GM12878 (cell line): ENCODE measurements at regions not wholly inside any gene's neighbourhood (a gene's known extent, or its start where the extent isn't known, plus 50 kb on each side); places are given as distances from the start of the nearest gene placed in this dataset.
A peak's percentile ranks its signal among the peaks of the same experiment; 100 is the strongest.

Experiments used
- ATAC-seq: fragments of 200-7000 bp; cut with Tn5 transposase; 3 replicates; pipeline ENCODE4 v1.9.1; 2020; ENCODE audit warnings: mild to moderate bottlenecking, moderate library complexity
- BruUV-seq: library from RNA; stranded (reverse); fragments of 400-500 nt; replicated peaks from 2 replicates; lab custom pipeline; 2021; lab: Mats Ljungman, UMichigan
- CTCF ChIA-PET: fragments of 300-600 bp; sonication (Branson Sonifier 250); formaldehyde crosslinking; extraction: SDS; loops from one replicate; lab custom pipeline; 2021; ENCODE audit warnings: inconsistent platforms; lab: Yijun Ruan, JAX
- POLR2A ChIA-PET: fragments of 350-600 bp; formaldehyde crosslinking; extraction: SDS; loops from one replicate; lab custom pipeline; 2021; ENCODE audit warnings: inconsistent platforms; lab: Charles Lee
- RAD21 ChIA-PET: fragments of 300-600 bp; sonication (Branson Sonifier 250); formaldehyde crosslinking; loops from one replicate; lab custom pipeline; 2023; ENCODE audit warnings: antibody characterized with exemption; ENCODE audit not compliant: unreplicated experiment; lab: Charles Lee
- SMC1A ChIA-PET: fragments of 300-600 bp; sonication (Branson Sonifier 250); formaldehyde crosslinking; loops from one replicate; lab custom pipeline; 2023; ENCODE audit not compliant: unreplicated experiment, uncharacterized antibody; lab: Charles Lee
- DNase-seq: peaks from one replicate; pipeline ENCODE4 v3.0.0-alpha.2; 2011; ENCODE audit warnings: low read depth, low spot score
- FAIRE-seq: peaks from 3 replicates; lab custom pipeline; 2011; peaks lifted over from hg19 to GRCh38; lab: Jason Lieb, UNC
- H2AFZ ChIP-seq: 2 replicates; pipeline ENCODE4 v1.6.0; 2011; ENCODE audit warnings: low read depth, low read length, control low read depth; ENCODE audit not compliant: control insufficient read depth
- H3K27ac ChIP-seq: 2 replicates; pipeline ENCODE4 v1.5.1; 2011; ENCODE audit warnings: control low read depth; ENCODE audit not compliant: control insufficient read depth, insufficient read depth
- H3K27me3 ChIP-seq, 2 experiments: replicated peaks in 1 of 2; 2 replicates each; pipeline versions ENCODE4 v1.6.0 to v1.6.1; 2011; ENCODE audit warnings: low read length in 1 of 2; ENCODE audit not compliant: control insufficient read depth in 2 of 2, insufficient read depth in 2 of 2
- H3K36me3 ChIP-seq, 2 experiments: 2 replicates each; pipeline ENCODE4 v1.5.1; 2011; ENCODE audit warnings: low read length in 1 of 2; ENCODE audit not compliant: control insufficient read depth in 2 of 2, insufficient read depth in 2 of 2
- H3K4me1 ChIP-seq: 2 replicates; pipeline ENCODE4 v1.6.1; 2011; ENCODE audit warnings: mild to moderate bottlenecking, low read length, moderate library complexity, mixed read lengths; ENCODE audit not compliant: control insufficient read depth, insufficient read depth
- H3K4me2 ChIP-seq: 2 replicates; pipeline ENCODE4 v1.6.0; 2011; ENCODE audit warnings: control low read depth; ENCODE audit not compliant: control insufficient read depth, insufficient read depth
- H3K4me3 ChIP-seq: fragments of 200-600 bp; sonication (generic); 2 replicates; pipeline ENCODE4 v1.5.1; 2016
- H3K79me2 ChIP-seq: 2 replicates; pipeline ENCODE4 v1.6.0; 2011; ENCODE audit warnings: low read length; ENCODE audit not compliant: control insufficient read depth, insufficient read depth
- H3K9ac ChIP-seq: 2 replicates; pipeline ENCODE4 v1.8.0; 2011; ENCODE audit warnings: low read length, control low read depth, mixed read lengths; ENCODE audit not compliant: control insufficient read depth, insufficient read depth
- H3K9me3 ChIP-seq: replicated peaks from 3 replicates; pipeline ENCODE4 v1.5.1; 2011; ENCODE audit warnings: mild to moderate bottlenecking, low read length; ENCODE audit not compliant: control insufficient read depth, insufficient read depth
- H4K20me1 ChIP-seq: 2 replicates; pipeline ENCODE4 v1.6.0; 2011; ENCODE audit not compliant: control insufficient read depth, insufficient read depth
- ATF3 ChIP-seq: IDR thresholded peaks from 2 replicates; pipeline ENCODE4 v1.6.1; 2011; ENCODE audit warnings: low read depth, mild to moderate bottlenecking, low read length, moderate library complexity, borderline replicate concordance; ENCODE audit errors: extremely low read depth
- BCL11A ChIP-seq: IDR thresholded peaks from 2 replicates; pipeline ENCODE4 v1.6.1; 2011; ENCODE audit warnings: low read depth, low read length
- CHD1 ChIP-seq: IDR thresholded peaks from 2 replicates; pipeline ENCODE4 v1.6.1; 2012; ENCODE audit warnings: low read depth, low read length, improper control_type of control experiment
- HCFC1 ChIP-seq: fragments of 150-350 bp; IDR thresholded peaks from 2 replicates; pipeline ENCODE4 v1.6.1; 2014; ENCODE audit warnings: low read length
- NR2F1 ChIP-seq: fragments of 450-650 bp; conservative IDR thresholded peaks from 2 replicates; pipeline ENCODE4 v1.6.1; 2017; ENCODE audit warnings: mild to moderate bottlenecking
- PAX8 ChIP-seq: fragments of 450-650 bp; IDR thresholded peaks from 2 replicates; pipeline ENCODE4 v1.6.1; 2017; ENCODE audit warnings: mild to moderate bottlenecking, moderate library complexity
- RAD51 ChIP-seq: fragments of 450-650 bp; IDR thresholded peaks from 2 replicates; pipeline ENCODE4 v1.6.1; 2016; ENCODE audit warnings: moderate library complexity, mild to moderate bottlenecking, inconsistent platforms
- RBBP5 ChIP-seq: fragments of 200-600 bp; sonication (generic); conservative IDR thresholded peaks from 2 replicates; pipeline ENCODE4 v1.6.1; 2016
- TBL1XR1 ChIP-seq: IDR thresholded peaks from 2 replicates; pipeline ENCODE4 v1.6.1; 2012; ENCODE audit warnings: low read depth, low read length, improper control_type of control experiment
- ZBTB40 ChIP-seq: fragments of 450-650 bp; IDR thresholded peaks from 2 replicates; pipeline ENCODE4 v1.6.1; 2016; ENCODE audit warnings: mild to moderate bottlenecking, moderate library complexity, borderline replicate concordance
- WGBS: methylation state at CpG from one replicate; pipeline ENCODE4 v1.1.6; 2016; ENCODE audit warnings: low lambda C conversion rate; ENCODE audit not compliant: insufficient replicate concordance, insufficient coverage; ENCODE audit errors: missing lambda C conversion rate; 5-methylcytosine and 5-hydroxymethylcytosine counted together
- in situ Hi-C: fragments of 300-500 bp; cut with MboI; formaldehyde crosslinking; loops from 9 replicates; pipeline ENCODE4 v1.14.3; 2018; ENCODE audit warnings: mixed read lengths
- intact Hi-C: fragments of 100-400 bp; cut with micrococcal nuclease; formaldehyde crosslinking; loops from one replicate; pipeline ENCODE4 v1.14.2; 2022; ENCODE audit not compliant: unreplicated experiment
- TF ChIP-seq, protein P1 (sequence below): fragments of 450-650 bp; conservative IDR thresholded peaks from 2 replicates; pipeline ENCODE4 v1.6.1; 2017; ENCODE audit warnings: mild to moderate bottlenecking, moderate library complexity
- TF ChIP-seq, protein P2 (sequence below): fragments of 450-650 bp; IDR thresholded peaks from 2 replicates; pipeline ENCODE4 v1.6.1; 2017; ENCODE audit warnings: mild to moderate bottlenecking, low read depth, inconsistent platforms; ENCODE audit not compliant: poor library complexity, severe bottlenecking

GRCh38 chrX:65034668-65035445 lies 58.6 kb upstream of the ZC4H2 start, which contains the start of gene ZC3H12B (continued):
- TF ChIP-seq ZBTB40: no peak
- TF ChIP-seq, all 136 proteins: peak for 4

DNA sequence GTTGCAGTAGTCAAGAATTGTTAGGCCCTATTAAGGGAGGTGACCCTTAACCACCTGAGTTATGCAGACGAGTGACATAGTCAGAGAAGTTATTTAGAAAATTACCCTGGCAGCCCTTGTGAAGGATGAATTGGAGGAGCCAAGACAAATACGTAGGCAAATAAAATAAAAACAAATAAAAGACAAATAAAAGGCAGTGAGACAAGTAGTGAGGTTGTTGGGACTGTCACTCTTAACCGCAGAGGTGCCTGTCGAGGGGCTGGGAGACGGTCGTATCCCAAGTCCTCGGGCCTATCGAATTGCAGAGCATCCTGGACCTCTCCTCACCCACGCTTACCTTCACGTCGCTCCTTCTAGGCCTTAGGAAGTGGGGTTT lies 58.0 kb upstream of the ZC4H2 start:
- intact Hi-C loops (no loop called here), in situ Hi-C loops (no loop called here)
- H3K4me3 ChIP-seq: no peak overlapping the region
- H3K79me2 ChIP-seq: no peaks in the 10 kb centered on the region
- no peaks in the 10 kb centered on the region for H4K20me1 ChIP-seq
- no peaks in the 10 kb centered on the region for H3K4me1 ChIP-seq
- no peak for TF ChIP-seq HCFC1
- TF ChIP-seq TBL1XR1: no peak
- no peak for TF ChIP-seq BCL11A
- TF ChIP-seq RBBP5: no peak
- no peak for TF ChIP-seq CHD1
- TF ChIP-seq, protein P1, sequence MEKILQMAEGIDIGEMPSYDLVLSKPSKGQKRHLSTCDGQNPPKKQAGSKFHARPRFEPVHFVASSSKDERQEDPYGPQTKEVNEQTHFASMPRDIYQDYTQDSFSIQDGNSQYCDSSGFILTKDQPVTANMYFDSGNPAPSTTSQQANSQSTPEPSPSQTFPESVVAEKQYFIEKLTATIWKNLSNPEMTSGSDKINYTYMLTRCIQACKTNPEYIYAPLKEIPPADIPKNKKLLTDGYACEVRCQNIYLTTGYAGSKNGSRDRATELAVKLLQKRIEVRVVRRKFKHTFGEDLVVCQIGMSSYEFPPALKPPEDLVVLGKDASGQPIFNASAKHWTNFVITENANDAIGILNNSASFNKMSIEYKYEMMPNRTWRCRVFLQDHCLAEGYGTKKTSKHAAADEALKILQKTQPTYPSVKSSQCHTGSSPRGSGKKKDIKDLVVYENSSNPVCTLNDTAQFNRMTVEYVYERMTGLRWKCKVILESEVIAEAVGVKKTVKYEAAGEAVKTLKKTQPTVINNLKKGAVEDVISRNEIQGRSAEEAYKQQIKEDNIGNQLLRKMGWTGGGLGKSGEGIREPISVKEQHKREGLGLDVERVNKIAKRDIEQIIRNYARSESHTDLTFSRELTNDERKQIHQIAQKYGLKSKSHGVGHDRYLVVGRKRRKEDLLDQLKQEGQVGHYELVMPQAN: no peak
- TF ChIP-seq ATF3: no peak
- TF ChIP-seq, protein P2, sequence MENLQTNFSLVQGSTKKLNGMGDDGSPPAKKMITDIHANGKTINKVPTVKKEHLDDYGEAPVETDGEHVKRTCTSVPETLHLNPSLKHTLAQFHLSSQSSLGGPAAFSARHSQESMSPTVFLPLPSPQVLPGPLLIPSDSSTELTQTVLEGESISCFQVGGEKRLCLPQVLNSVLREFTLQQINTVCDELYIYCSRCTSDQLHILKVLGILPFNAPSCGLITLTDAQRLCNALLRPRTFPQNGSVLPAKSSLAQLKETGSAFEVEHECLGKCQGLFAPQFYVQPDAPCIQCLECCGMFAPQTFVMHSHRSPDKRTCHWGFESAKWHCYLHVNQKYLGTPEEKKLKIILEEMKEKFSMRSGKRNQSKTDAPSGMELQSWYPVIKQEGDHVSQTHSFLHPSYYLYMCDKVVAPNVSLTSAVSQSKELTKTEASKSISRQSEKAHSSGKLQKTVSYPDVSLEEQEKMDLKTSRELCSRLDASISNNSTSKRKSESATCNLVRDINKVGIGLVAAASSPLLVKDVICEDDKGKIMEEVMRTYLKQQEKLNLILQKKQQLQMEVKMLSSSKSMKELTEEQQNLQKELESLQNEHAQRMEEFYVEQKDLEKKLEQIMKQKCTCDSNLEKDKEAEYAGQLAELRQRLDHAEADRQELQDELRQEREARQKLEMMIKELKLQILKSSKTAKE: no peak
- TF ChIP-seq NR2F1: no peak
- TF ChIP-seq RAD51: no peak
- no peak for TF ChIP-seq PAX8
- H3K36me3 ChIP-seq: no peaks in the 10 kb centered on the region
- no peak overlapping the region; the same call in 1 of the 2 replicates for H3K9ac ChIP-seq
- RAD21 ChIA-PET: no interaction called here
- CTCF ChIA-PET: no interaction called here
- ATAC-seq (no peak), FAIRE-seq (no peak), DNase-seq (no peak)
- H3K27me3 ChIP-seq: no peaks in the 10 kb centered on the region
- POLR2A ChIA-PET: no interaction called here
- 25% methylated on average over 11 of the region's 11 CpGs for whole genome bisulfite sequencing
- SMC1A ChIA-PET: no interaction called here
- no peaks in the 10 kb centered on the region for H3K9me3 ChIP-seq
- no peak overlapping the region for H3K27ac ChIP-seq
- H2AFZ ChIP-seq: peak overlapping the region; percentile 74
- BruUV-seq: no TSS peak
- peak overlapping the region; percentile 64 for H3K4me2 ChIP-seq
